Testis (tissue), 2 donors: ENCODE measurements at regions not wholly inside any gene's neighbourhood (a gene's known extent, or its start where the extent isn't known, plus 50 kb on each side); places are given as distances from the start of the nearest gene placed in this dataset.

Source experiments
- POLR2A ChIP-seq: fragments of 450-650 bp; IDR thresholded peaks from one replicate; pipeline ENCODE4 v1.6.1; 2017; ENCODE audit warnings: antibody characterized with exemption, mild to moderate bottlenecking, moderate library complexity
- TF ChIP-seq, protein P1 (sequence below), 3 experiments: fragments of 450-650 bp in 2 of 3; fragments of 200-600 bp in 1 of 3; sonication (generic) in 1 of 3; IDR thresholded peaks; one replicate each; pipeline ENCODE4 v1.5.1; 2016 to 2019; ENCODE audit warnings: antibody characterized with exemption in 3 of 3, mild to moderate bottlenecking in 2 of 3, moderate library complexity in 1 of 3

GRCh38 chr4:152149745-152150144 is 386.1 kb downstream of the FBXW7 start:
- TF ChIP-seq, protein P1, sequence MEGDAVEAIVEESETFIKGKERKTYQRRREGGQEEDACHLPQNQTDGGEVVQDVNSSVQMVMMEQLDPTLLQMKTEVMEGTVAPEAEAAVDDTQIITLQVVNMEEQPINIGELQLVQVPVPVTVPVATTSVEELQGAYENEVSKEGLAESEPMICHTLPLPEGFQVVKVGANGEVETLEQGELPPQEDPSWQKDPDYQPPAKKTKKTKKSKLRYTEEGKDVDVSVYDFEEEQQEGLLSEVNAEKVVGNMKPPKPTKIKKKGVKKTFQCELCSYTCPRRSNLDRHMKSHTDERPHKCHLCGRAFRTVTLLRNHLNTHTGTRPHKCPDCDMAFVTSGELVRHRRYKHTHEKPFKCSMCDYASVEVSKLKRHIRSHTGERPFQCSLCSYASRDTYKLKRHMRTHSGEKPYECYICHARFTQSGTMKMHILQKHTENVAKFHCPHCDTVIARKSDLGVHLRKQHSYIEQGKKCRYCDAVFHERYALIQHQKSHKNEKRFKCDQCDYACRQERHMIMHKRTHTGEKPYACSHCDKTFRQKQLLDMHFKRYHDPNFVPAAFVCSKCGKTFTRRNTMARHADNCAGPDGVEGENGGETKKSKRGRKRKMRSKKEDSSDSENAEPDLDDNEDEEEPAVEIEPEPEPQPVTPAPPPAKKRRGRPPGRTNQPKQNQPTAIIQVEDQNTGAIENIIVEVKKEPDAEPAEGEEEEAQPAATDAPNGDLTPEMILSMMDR (IDR thresholded peaks at IDR 0.05) = no peak
- TF ChIP-seq POLR2A = no peak
